HG03103 (cell line): ENCODE measurements at regions not wholly inside any gene's neighbourhood (a gene's known extent, or its start where the extent isn't known, plus 50 kb on each side); places are given as distances from the start of the nearest gene placed in this dataset.
"Not testable (repeated sequence)": the region's sequence is repeated elsewhere in the genome, so short reads cannot be mapped to it uniquely, and the experiment has no call there.

Source experiments
- ATAC-seq: cut with Tn5 transposase; IDR thresholded peaks from one replicate; pipeline ENCODE4 v1.9.1; 2021; ENCODE audit warnings: low read depth; ENCODE audit not compliant: unreplicated experiment

GRCh38 chr1:238950017-238950416, 436.4 kb upstream of the CHRM3 start:
- ATAC-seq: no peak

- no peak for ATAC-seq
These were observed 442.3 kb upstream of the CHRM3 start for GRCh38 chr1:238944028-238944427.

GRCh38 chr1:238927899-238928298, 458.5 kb upstream of the CHRM3 start:
- ATAC-seq: no peak

DNA sequence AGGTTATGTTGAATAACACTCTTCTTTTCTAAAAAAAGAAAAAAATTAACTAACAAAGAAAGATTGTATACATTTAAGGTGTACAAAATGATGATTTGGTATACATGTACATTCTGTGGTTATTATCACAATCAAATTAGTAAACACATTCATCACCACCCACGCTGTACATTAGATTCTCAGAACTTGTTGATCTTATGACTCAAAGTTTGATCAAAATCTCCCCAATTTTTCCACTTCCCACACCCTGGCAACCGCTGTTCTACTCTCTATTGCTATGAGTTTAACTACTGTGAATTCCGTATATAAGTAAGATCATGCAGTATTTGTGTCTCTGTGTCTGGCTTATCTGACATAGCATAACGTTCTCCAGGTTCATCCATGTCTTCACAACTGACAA, 469.5 kb upstream of the CHRM3 start:
- ATAC-seq: no peak

DNA sequence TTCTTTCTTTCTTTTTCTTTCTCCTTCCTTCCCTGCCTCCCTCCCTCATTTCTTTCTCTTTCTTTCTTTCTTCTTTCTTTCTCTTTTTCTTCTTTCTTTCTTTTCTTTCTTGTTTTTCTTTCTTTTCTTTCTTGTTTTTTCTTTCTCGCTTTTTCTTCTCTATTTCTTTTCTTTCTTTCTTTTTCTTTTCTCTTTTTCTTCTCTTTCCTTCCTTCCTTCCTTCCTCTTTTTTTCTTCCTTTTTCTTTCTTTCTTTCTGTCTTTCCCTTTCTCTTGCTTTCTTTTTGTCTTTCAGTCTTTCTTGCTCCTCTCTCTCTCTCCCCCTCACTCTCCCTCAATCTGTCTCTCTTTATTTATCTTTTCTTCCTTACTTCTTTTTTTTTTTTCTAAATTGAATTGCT, 472.0 kb upstream of the CHRM3 start:
- no peak for ATAC-seq

GRCh38 chr1:238913210-238913609, 473.2 kb upstream of the CHRM3 start:
- ATAC-seq: no peak

- ATAC-seq: no peak
These were observed 474.2 kb upstream of the CHRM3 start for GRCh38 chr1:238912148-238912547.

GRCh38 chr1:238902752-238903151, 483.6 kb upstream of the CHRM3 start:
- not testable (repeated sequence) for ATAC-seq

DNA sequence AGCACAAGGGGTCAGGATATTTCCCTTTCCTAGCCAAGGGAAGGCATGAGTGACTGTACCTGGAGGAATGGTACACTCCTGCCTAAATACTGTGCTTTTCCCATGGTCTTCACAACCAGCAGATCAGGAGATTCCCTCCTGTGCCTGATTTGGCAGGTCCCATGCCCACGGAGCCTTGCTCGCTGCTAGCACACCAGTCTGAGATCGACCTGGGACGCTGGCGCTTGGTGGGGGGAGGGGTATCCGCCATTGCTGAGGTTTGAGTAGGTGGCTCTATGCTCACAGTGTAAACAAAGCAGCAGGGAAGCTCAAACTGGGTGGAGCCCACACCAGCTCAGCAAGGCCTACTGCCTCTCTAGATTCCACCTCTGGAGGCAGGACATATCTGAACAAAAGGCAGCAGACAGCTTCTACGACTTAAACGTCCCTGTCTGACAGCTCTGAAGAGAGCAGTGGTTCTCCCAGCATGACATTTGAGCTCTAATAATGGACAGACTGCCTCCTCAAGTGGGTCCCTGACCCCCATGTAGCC, 486.0 kb upstream of the CHRM3 start:
- ATAC-seq: no peak

GRCh38 chr1:238898856-238899255, 487.5 kb upstream of the CHRM3 start:
- no peak for ATAC-seq

GRCh38 chr1:238895911-238896310, 490.5 kb upstream of the CHRM3 start:
- ATAC-seq: no peak

- no peak for ATAC-seq
These were observed 493.8 kb upstream of the CHRM3 start for GRCh38 chr1:238892612-238893011.

GRCh38 chr1:238861342-238862066, 524.9 kb upstream of the CHRM3 start:
- ATAC-seq: no peak

DNA sequence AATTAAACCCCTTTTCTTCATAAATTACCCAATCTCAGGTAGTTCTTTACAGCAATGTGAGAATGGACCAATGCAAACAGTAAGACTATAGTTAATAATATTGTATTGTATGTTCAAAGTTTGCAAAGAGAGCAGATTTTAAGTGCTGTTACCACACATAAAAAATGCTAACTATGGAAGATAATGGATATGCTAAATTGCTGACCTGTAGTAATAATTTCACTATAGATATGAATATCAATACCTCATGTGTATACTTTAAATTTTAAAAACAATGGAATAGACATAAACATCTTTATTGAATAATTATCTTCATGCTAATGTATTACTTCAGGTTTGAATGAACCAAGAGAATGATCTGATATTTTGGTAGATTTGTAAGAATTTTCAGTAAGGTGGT, 552.4 kb upstream of the CHRM3 start:
- ATAC-seq: no peak

DNA sequence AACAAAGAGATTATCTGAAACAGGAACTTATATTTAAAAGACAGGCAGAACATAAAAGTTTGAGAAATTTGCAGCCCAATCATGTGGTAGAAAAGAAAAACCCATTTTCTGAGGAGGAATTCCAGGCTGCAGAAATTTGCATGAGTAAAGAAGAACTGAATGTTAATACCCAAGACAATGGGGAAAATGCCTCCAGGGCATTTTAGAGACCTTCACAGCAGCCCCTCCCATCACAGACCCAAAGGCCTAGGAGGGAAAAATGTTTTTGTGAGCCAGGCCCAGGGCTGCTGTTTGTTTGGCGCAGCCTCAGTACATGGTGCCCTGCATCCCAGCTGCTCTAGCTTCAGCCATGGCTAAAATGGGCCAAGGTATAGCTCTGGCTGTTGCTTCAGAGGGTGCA, 554.3 kb upstream of the CHRM3 start:
- no peak for ATAC-seq

DNA sequence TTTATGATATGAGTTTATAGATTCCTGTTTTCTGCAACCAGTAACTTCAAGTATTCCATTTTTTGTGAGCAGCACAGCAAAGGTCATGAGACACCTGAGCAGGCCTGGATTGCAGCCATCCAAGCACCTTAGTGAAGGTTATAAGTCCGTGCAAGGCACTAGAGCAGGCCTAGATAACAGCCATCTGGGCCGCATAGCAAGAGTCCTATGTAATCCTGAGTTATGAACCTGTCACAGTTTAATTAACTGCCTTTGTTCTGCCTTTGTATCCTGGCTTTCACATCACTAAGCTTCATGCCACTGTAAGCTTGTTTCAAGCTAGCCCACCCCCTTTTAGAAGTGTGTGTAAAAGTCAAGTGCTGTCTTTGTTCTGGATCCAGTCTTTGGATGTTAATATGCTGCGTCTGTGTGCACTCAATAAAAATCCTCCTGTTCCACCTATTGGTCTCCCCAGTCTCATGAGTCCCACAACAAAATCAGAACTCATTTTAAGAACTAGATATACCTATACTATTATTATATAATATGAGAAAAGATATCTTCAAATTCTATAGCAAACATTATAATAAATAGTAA, 556.2 kb upstream of the CHRM3 start:
- no peak for ATAC-seq

- no peak for ATAC-seq
These were observed 559.5 kb upstream of the CHRM3 start for GRCh38 chr1:238826891-238827290.

- no peak for ATAC-seq
These were observed 563.0 kb upstream of the CHRM3 start for GRCh38 chr1:238823416-238823815.

DNA sequence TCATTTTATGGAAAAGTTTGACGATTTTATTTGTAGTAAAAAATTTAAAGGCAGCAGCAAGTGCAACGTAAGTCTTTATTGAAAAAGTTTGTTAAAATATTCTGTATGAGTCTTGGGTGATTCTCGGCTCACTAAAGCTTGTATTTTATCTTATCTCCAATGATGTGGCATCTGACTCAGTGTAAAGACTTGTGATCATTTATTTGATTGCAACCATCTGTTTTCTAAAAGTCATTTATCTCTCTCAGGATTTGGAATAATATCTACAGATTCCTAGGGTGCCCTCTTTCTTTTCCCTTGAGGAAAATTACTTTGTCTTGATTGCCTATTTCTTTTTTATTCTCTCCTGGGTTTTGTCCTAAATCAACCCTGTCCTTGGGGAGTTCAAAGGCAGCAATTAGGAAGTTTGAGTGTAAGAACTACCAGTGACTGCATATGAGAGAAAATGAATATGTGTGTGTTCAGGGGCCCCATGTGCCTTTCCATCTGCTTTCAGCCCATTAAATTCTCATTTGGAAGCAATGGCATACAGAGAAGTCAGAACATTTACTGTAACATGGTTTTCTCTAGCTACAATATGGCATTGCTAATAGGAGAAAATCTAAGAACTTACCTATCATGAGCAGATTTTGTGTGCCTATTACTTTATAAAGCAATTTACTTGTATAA, 575.0 kb upstream of the CHRM3 start:
- no peak for ATAC-seq

- ATAC-seq: no peak
These were observed 595.5 kb upstream of the CHRM3 start for GRCh38 chr1:238790882-238791281.

DNA sequence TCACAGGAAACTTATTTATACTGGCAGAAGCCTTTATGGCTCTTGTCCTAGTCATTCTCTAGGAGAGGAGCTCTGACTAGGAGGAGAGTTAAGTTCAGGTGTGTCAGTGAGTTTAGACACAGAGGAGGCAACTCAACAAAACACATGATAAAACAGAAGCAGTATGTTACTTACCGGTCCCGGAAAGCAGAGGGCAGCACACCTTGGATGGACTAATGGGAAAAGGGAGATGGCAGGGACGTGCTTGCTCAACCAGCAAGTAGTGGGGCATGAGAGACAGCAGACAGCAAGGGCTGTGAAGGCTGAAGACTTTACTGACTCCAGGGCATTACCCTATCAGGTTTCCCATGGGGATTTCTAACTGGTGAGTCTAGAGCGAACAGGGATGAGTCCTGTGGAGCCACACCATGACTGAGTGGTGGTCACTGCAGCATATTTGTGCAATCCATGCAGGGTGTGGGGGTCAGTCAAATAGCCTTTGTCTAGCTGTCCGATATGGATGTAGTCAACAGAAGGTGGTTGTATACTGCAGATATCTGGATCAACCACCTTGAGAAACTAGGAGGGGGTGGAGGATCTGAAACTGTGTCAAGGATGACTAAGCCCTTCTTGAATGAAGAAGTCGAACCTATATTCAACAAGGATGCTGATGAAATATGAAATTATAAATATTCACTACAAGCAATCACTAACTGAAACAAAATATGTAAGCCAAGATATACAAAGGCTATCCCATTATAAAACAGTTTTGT, 596.3 kb upstream of the CHRM3 start:
- no peak for ATAC-seq
